PC-3 (cell line): ENCODE measurements at regions not wholly inside any gene's neighbourhood (a gene's known extent, or its start where the extent isn't known, plus 50 kb on each side); places are given as distances from the start of the nearest gene placed in this dataset.

Experiments used
- ATAC-seq: fragments of 200-7000 bp; cut with Tn5 transposase; 2 replicates; pipeline ENCODE4 v1.9.1; 2020; ENCODE audit warnings: mild to moderate bottlenecking, moderate library complexity
- BruUV-seq: library from RNA; stranded (reverse); fragments of 400-500 nt; replicated peaks from 2 replicates; lab custom pipeline; 2021; lab: Mats Ljungman, UMichigan
- CTCF ChIA-PET: fragments of 300-600 bp; sonication (Branson Sonifier 250); formaldehyde crosslinking; loops from one replicate; lab custom pipeline; 2022; ENCODE audit warnings: antibody characterized with exemption; lab: Charles Lee
- POLR2A ChIA-PET: fragments of 300-600 bp; sonication (Branson Sonifier 250); formaldehyde crosslinking; loops from one replicate; lab custom pipeline; 2022; ENCODE audit warnings: antibody characterized with exemption; ENCODE audit not compliant: unreplicated experiment; lab: Charles Lee
- DNase-seq: peaks from one replicate; pipeline ENCODE4 v3.0.0-alpha.2; 2015
- H2AFZ ChIP-seq: fragments of 300-600 bp; sonication (generic); 2 replicates; pipeline ENCODE4 v1.6.0; 2016; ENCODE audit warnings: antibody characterized with exemption, low read length
- H3F3A ChIP-seq: fragments of 300-600 bp; sonication (generic); one replicate; pipeline ENCODE4 v1.6.0; 2017; ENCODE audit warnings: antibody characterized with exemption, low read length, control low read depth, mild to moderate bottlenecking; ENCODE audit not compliant: unreplicated experiment
- H3K27ac ChIP-seq: fragments of 300-600 bp; sonication (generic); 2 replicates; pipeline ENCODE4 v1.5.1; 2016; ENCODE audit warnings: mild to moderate bottlenecking, low read length
- H3K27me3 ChIP-seq: fragments of 300-600 bp; sonication (generic); 2 replicates; pipeline ENCODE4 v1.6.1; 2016; ENCODE audit warnings: low read length, mixed read lengths
- H3K36me3 ChIP-seq: fragments of 300-600 bp; sonication (generic); 2 replicates; pipeline ENCODE4 v1.6.1; 2016; ENCODE audit warnings: low read depth, mixed run types, low read length, mixed read lengths
- H3K4me1 ChIP-seq: fragments of 300-600 bp; sonication (generic); 2 replicates; pipeline ENCODE4 v1.5.1; 2016; ENCODE audit warnings: low read length; ENCODE audit not compliant: insufficient read depth
- H3K4me2 ChIP-seq: fragments of 300-600 bp; sonication (generic); 2 replicates; pipeline ENCODE4 v1.6.0; 2016; ENCODE audit warnings: low read length
- H3K4me3 ChIP-seq: fragments of 300-600 bp; sonication (generic); 2 replicates; pipeline ENCODE4 v1.5.1; 2016; ENCODE audit warnings: mild to moderate bottlenecking, low read length, mixed read lengths
- H3K79me2 ChIP-seq: fragments of 300-600 bp; sonication (generic); 2 replicates; pipeline ENCODE4 v1.6.1; 2017; ENCODE audit warnings: low read length, mixed read lengths
- H3K9ac ChIP-seq: fragments of 300-600 bp; sonication (generic); 2 replicates; pipeline ENCODE4 v1.6.0; 2016; ENCODE audit warnings: mild to moderate bottlenecking, low read length
- H3K9me2 ChIP-seq: fragments of 300-600 bp; sonication (generic); replicated peaks from 2 replicates; pipeline ENCODE4 v1.6.1; 2016; ENCODE audit warnings: mixed run types, low read length, mixed read lengths
- H3K9me3 ChIP-seq: fragments of 300-600 bp; sonication (generic); 2 replicates; pipeline ENCODE4 v1.6.1; 2016; ENCODE audit warnings: low read length, mixed read lengths
- H4K20me1 ChIP-seq: fragments of 300-600 bp; sonication (generic); 2 replicates; pipeline ENCODE4 v1.6.1; 2016; ENCODE audit warnings: low read length, mixed read lengths
- EZH2 ChIP-seq: fragments of 300-600 bp; sonication (generic); IDR thresholded peaks from one replicate; pipeline ENCODE4 v1.6.1; 2017; ENCODE audit warnings: antibody characterized with exemption, mild to moderate bottlenecking, low read length; ENCODE audit not compliant: unreplicated experiment
- EZH2phosphoT487 ChIP-seq: fragments of 300-600 bp; sonication (generic); IDR thresholded peaks from 2 replicates; pipeline ENCODE4 v1.6.1; 2018; ENCODE audit warnings: mild to moderate bottlenecking, antibody characterized with exemption, low read length, borderline replicate concordance
- intact Hi-C: fragments of 100-400 bp; cut with micrococcal nuclease; formaldehyde crosslinking; loops from 2 replicates; pipeline ENCODE4 v1.9.0; 2023
- TF ChIP-seq, protein P1 (sequence below): fragments of 300-600 bp; sonication (generic); conservative IDR thresholded peaks from 2 replicates; pipeline ENCODE4 v1.5.1; 2017; ENCODE audit warnings: antibody characterized with exemption, low read depth, mild to moderate bottlenecking, low read length

GRCh38 chr6:14900919-14901318 lies 344.9 kb upstream of the JARID2 start:
- Histone ChIP-seq H3K4me3 (no peak overlapping the region), H3F3A (no peaks in the 10 kb centered on the region), H3K4me1 (no peaks in the 10 kb centered on the region), H3K36me3 (no peaks in the 10 kb centered on the region), H3K9me3 (no peaks in the 10 kb centered on the region), H3K4me2 (no peak overlapping the region), H3K9me2 (no peaks in the 10 kb centered on the region), H2AFZ (no peak overlapping the region), H3K9ac (no peak overlapping the region), H3K79me2 (no peaks in the 10 kb centered on the region), H3K27ac (no peak overlapping the region), H3K27me3 (no peaks in the 10 kb centered on the region), H4K20me1 (no peaks in the 10 kb centered on the region)
- ChIA-PET POLR2A (no interaction called here), CTCF (no interaction called here)
- no peak for DNase-seq
- no TSS peak for BruUV-seq
- no peak for ATAC-seq
- intact Hi-C loops = no loop called here
- TF ChIP-seq EZH2phosphoT487 (no peak), EZH2 (no peak)
- TF ChIP-seq, protein P1, sequence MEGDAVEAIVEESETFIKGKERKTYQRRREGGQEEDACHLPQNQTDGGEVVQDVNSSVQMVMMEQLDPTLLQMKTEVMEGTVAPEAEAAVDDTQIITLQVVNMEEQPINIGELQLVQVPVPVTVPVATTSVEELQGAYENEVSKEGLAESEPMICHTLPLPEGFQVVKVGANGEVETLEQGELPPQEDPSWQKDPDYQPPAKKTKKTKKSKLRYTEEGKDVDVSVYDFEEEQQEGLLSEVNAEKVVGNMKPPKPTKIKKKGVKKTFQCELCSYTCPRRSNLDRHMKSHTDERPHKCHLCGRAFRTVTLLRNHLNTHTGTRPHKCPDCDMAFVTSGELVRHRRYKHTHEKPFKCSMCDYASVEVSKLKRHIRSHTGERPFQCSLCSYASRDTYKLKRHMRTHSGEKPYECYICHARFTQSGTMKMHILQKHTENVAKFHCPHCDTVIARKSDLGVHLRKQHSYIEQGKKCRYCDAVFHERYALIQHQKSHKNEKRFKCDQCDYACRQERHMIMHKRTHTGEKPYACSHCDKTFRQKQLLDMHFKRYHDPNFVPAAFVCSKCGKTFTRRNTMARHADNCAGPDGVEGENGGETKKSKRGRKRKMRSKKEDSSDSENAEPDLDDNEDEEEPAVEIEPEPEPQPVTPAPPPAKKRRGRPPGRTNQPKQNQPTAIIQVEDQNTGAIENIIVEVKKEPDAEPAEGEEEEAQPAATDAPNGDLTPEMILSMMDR = no peak

- H2AFZ ChIP-seq = no peak overlapping the region
- no peak overlapping the region for H3K27ac ChIP-seq
- DNase-seq (no peak), ATAC-seq (no peak)
- H3K4me3 ChIP-seq = no peak overlapping the region
- TF ChIP-seq, protein P1 = no peak
- no peak for TF ChIP-seq EZH2
- TF ChIP-seq EZH2phosphoT487 = no peak
- POLR2A ChIA-PET = no interaction called here
- BruUV-seq = no TSS peak
- CTCF ChIA-PET = no interaction called here
- no peaks in the 10 kb centered on the region for H3K4me1 ChIP-seq
- no peaks in the 10 kb centered on the region for H3K9me3 ChIP-seq
- no peaks in the 10 kb centered on the region for H4K20me1 ChIP-seq
- intact Hi-C loops = no loop called here
- H3F3A ChIP-seq = no peaks in the 10 kb centered on the region
- H3K9ac ChIP-seq = no peak overlapping the region
- no peaks in the 10 kb centered on the region for H3K79me2 ChIP-seq
- H3K4me2 ChIP-seq = no peak overlapping the region
- H3K36me3 ChIP-seq = no peaks in the 10 kb centered on the region
- H3K27me3 ChIP-seq = no peaks in the 10 kb centered on the region
- no peaks in the 10 kb centered on the region for H3K9me2 ChIP-seq
These were observed 342.5 kb upstream of the JARID2 start for GRCh38 chr6:14903176-14904038.

- H3K9ac ChIP-seq = no peak overlapping the region
- H3K36me3 ChIP-seq = no peaks in the 10 kb centered on the region
- ChIA-PET POLR2A (no interaction called here), CTCF (no interaction called here)
- no peak overlapping the region for H3K27ac ChIP-seq
- no peaks in the 10 kb centered on the region for H3K9me3 ChIP-seq
- no peak overlapping the region for H2AFZ ChIP-seq
- intact Hi-C loops = no loop called here
- H3K9me2 ChIP-seq = no peaks in the 10 kb centered on the region
- no peaks in the 10 kb centered on the region for H3K27me3 ChIP-seq
- TF ChIP-seq EZH2 (no peak), EZH2phosphoT487 (no peak)
- TF ChIP-seq, protein P1 = no peak
- DNase-seq (no peak), ATAC-seq (no peak)
- H3K4me1 ChIP-seq = no peaks in the 10 kb centered on the region
- H4K20me1 ChIP-seq = no peaks in the 10 kb centered on the region
- no peaks in the 10 kb centered on the region for H3F3A ChIP-seq
- BruUV-seq = no TSS peak
- H3K79me2 ChIP-seq = no peaks in the 10 kb centered on the region
- H3K4me3 ChIP-seq = no peak overlapping the region
- H3K4me2 ChIP-seq = no peak overlapping the region
These were observed 340.7 kb upstream of the JARID2 start for GRCh38 chr6:14905201-14905600.
